ENCODE measurements at regions not wholly inside any gene's neighbourhood (a gene's known extent, or its start where the extent isn't known, plus 50 kb on each side); places are given as distances from the start of the nearest gene placed in this dataset.

GRCh38 chrX:131907488-131908314, 115.4 kb upstream of the STK26 start:
- no peak for DNase-seq

- no peak for DNase-seq
Observed at GRCh38 chrX:131910586-131910985, 112.5 kb upstream of the STK26 start.

GRCh38 chrX:131915488-131915887, 107.6 kb upstream of the STK26 start:
- no peak for DNase-seq

GRCh38 chrX:131917588-131917987, 105.5 kb upstream of the STK26 start:
- DNase-seq: no peak

- DNase-seq: no peak
Observed at GRCh38 chrX:131918839-131919238, 104.3 kb upstream of the STK26 start.

GRCh38 chrX:131923614-131924250, 99.4 kb upstream of the STK26 start:
- no peak for DNase-seq

DNA sequence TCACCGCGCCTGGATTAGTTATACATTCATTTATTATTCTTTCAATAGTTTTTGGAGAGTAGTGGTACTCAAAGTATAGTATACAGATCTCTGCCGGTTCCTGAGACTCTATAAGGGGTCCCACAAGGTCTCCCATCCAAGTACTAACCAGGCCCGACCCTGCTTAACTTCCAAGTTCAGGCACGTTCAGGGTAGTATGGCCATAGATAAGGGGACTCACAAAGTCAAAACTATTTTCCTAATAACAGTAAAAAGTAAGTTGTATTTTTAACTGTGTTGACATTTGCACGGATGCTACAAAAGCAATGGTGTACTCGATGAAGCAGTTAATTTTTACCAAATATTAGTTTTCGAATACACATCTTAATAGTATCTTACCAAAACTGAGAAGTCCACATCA, 84.4 kb upstream of the STK26 start:
- DNase-seq: no peak

GRCh38 chrX:131942034-131942433, 81.1 kb upstream of the STK26 start:
- DNase-seq: no peak

DNA sequence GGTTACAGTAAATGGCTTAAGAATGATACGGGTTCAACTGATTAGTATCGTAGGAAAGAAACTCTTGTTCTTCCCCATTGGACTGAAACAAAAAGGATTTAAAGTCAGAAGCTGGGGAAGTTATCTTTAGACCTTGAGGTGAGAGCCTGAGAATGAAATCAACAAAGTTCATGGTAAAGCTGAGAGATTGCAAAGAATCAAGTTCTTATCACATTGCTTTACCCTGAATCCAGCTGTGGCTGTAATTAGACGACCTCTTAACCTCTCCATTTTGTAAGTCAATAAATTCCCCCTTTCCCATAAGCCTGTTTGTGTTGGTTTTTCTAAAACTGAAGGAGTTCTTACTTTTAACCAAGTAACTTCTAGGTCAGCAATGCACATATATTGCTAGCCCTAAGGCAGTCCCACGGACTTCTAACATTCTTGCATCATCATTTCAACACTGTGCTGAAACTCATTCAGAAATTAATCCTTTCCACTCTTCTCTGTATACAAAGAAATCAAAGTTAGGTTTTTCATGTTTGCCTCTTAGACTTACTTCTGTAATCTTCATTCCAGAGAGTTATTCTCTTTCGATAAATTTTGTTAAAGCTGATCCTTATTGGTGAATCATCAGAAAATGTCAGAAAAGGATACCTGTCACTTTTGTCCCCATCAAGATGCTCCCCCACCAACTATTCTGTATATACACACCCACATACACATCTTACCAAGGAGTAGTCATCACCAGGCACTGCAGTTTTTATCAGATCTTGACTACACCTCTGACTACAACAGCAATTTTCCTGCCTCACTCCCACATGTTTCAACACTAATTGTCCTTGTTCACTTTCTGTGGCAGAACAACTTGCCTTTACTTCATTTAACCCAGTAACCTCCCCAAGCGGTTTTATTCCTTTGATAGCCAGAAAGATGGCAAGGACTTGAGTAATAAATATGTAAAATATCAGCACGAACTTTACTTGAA, 77.9 kb upstream of the STK26 start:
- no peak for DNase-seq

GRCh38 chrX:131951166-131951565, 71.9 kb upstream of the STK26 start:
- DNase-seq: no peak

DNA sequence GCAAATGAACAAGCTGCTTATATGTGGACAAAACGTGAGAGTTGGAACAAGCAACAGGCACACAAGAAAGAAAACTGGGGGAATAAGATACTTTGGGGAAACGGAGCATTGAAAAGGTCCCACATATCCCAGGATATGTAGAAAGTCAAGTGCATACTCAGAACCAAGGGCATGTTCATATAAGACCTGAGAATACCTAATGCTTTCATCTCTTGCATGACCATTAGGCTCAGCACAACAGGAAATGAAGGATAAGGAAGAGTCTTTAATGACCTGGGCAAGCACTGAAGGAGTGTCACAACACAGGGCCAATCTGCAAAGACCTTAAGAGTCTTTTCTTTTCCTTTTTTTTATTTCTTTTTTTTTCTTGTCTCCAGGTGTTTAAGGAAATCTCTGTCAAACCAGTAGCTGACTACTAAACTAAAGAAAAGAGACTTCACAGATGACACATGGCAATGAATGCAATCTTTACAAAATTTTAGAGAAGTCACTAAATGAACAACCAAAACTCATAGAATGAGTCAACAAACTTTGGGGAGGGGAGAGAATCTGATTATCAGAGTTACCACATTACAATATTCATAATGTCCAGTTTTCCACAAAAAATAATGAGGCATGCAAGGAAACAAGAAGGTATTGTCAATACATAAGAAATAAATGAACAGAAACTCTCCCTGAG, 67.9 kb upstream of the STK26 start:
- DNase-seq: no peak

GRCh38 chrX:131958724-131959123, 64.4 kb upstream of the STK26 start:
- DNase-seq: no peak

- no peak for DNase-seq
Observed at GRCh38 chrX:131970347-131970746, 52.8 kb upstream of the STK26 start.
